NB4 (cell line): ENCODE measurements at regions not wholly inside any gene's neighbourhood (a gene's known extent, or its start where the extent isn't known, plus 50 kb on each side); places are given as distances from the start of the nearest gene placed in this dataset.

Source experiments
- DNase-seq: peaks from one replicate; pipeline ENCODE4 v3.0.0; 2010; ENCODE audit warnings: low read depth
- H3K4me3 ChIP-seq: one replicate; pipeline ENCODE4 v1.5.1; 2011; ENCODE audit warnings: mild to moderate bottlenecking, low read depth, low read length, moderate library complexity
- CTCF ChIP-seq: IDR thresholded peaks from one replicate; pipeline ENCODE4 v1.5.1; 2012; ENCODE audit warnings: low read depth, low read length
- MYC ChIP-seq: IDR thresholded peaks from 2 replicates; pipeline ENCODE4 v1.6.1; 2011; ENCODE audit warnings: low read depth, low read length
- POLR2A ChIP-seq: IDR thresholded peaks from 2 replicates; pipeline ENCODE4 v1.6.1; 2011; ENCODE audit warnings: mild to moderate bottlenecking; ENCODE audit not compliant: insufficient read length; ENCODE audit errors: extremely low read depth
- TF ChIP-seq, protein P1 (sequence below): IDR thresholded peaks from 2 replicates; pipeline ENCODE4 v1.6.1; 2011; ENCODE audit warnings: low read depth, low read length

DNA sequence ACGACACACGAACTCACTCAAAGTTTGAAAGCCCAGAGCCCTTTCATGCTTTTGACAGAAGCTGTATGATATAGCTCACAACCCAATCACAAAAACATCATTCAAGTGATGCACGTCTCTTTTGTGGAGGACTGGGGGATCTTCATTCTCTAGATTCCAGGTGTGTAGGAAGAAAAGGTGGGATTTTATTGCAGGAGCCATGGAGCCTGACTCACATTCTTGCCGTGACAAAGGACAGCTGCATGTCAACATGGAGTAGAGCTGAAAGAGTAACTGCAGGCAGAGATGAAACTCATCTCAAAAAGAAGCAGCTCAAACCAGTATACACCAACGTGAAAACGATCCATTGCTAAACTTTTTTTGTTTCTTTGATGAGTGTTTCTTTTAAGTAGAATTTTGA is 50.9 kb upstream of the PDE1A start:
- TF ChIP-seq, protein P1, sequence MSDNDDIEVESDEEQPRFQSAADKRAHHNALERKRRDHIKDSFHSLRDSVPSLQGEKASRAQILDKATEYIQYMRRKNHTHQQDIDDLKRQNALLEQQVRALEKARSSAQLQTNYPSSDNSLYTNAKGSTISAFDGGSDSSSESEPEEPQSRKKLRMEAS, result no peak
- TF ChIP-seq MYC, result no peak
- no peak overlapping the region for H3K4me3 ChIP-seq
- DNase-seq, result no peak

- DNase-seq, result no peak
- no peak overlapping the region for H3K4me3 ChIP-seq
- TF ChIP-seq, protein P1, result no peak
- no peak for TF ChIP-seq POLR2A
- TF ChIP-seq MYC, result no peak
- TF ChIP-seq CTCF, result no peak
These were observed 54.8 kb upstream of the PDE1A start for GRCh38 chr2:182481676-182482075.

- TF ChIP-seq POLR2A (no peak), MYC (no peak), CTCF (no peak)
- TF ChIP-seq, protein P1, result no peak
- H3K4me3 ChIP-seq, result no peak overlapping the region
- DNase-seq, result no peak
These were observed 55.7 kb upstream of the PDE1A start for GRCh38 chr2:182482511-182482910.

DNA sequence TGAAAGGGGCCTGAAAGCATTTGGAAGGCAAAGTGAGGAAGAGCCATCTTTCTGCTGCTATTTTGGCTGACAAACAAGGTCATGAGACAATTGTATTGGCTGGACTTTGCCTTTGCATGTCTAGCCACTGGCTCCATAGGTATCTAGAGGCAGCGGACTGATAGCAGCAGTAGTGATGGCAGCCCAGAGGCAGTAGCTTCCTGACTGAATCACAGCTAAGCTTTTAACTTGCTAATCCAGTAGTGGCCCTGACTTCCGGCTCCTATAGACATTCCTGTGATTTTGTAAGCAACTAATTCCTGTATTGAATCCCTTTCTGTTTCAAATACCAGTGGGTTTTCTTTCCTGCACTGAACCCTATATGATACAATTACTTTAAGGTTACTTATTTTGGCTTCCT is 69.8 kb upstream of the PDE1A start:
- no peak overlapping the region for H3K4me3 ChIP-seq
- DNase-seq, result no peak
- TF ChIP-seq, protein P1, result no peak

DNA sequence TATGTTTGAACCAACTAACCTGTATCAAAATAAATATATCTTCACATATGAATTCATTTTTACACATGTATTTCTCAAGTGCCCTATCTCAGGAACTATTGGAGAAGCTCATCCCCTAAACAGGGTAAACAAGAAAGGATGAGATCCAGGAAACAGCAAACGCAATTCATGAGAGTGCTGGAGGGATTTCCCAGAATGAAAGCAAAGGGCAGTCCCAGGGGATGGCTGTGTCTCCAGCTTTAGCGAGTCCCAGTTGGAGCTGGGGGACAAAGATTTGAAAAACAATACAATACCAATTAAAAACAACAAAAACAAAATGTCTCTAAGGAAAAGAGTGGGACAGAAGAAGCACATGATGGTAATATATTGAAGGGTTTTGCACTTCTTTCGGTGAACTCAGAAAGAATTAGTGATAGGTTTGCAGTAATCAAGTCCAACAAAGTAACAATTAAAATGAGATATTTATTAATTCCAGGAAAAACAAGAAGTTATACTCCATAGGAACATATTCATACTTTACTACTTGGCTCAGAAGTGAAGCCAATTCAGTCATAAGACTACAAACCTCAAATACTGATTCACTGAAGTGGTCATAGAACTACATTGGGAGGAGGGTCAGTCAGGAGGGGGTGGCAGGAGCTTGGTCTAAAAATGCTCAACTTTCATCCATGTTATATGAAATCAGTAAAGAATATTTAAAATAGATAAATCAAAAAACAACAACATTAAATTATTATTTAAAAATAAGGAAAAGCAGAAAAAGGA is 73.1 kb upstream of the PDE1A start:
- TF ChIP-seq MYC (no peak), CTCF (no peak), POLR2A (no peak)
- TF ChIP-seq, protein P1, result no peak
- H3K4me3 ChIP-seq, result no peak overlapping the region
- DNase-seq, result no peak

DNA sequence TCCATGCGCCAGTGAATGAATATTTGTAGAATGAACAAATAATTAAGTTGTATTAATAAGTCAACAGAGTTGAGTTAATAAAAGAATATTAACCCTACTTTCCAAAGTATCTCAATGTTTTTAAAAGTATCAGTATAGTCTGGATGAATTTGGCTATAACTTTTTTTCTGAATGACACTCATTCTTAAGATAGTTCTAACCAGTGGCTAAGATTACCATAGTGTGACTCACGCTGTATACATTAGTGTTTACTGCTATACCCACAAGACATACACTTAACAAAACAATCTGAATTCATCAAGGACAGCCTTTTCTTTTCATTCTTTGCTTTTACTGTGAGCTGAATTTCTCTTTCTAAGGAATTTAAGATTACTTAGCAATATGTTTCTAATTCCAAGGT is 77.0 kb upstream of the PDE1A start:
- TF ChIP-seq POLR2A (no peak), CTCF (no peak), MYC (no peak)
- TF ChIP-seq, protein P1, result no peak
- DNase-seq, result no peak

GRCh38 chr2:182504903-182505302 is 78.1 kb upstream of the PDE1A start:
- no peak for DNase-seq
- TF ChIP-seq CTCF (no peak), POLR2A (no peak), MYC (no peak)
- TF ChIP-seq, protein P1, result no peak
- no peak overlapping the region for H3K4me3 ChIP-seq

More for the DNA sequence above, 77.0 kb upstream of the PDE1A start:
- H3K4me3 ChIP-seq, result no peak overlapping the region
